GM20000 (cell line): ENCODE measurements at regions not wholly inside any gene's neighbourhood (a gene's known extent, or its start where the extent isn't known, plus 50 kb on each side); places are given as distances from the start of the nearest gene placed in this dataset.

ENCODE experiments used
- DNase-seq: peaks from one replicate; pipeline ENCODE4 v3.0.0; 2012; ENCODE audit warnings: low spot score
- CTCF ChIP-seq: IDR thresholded peaks from 2 replicates; pipeline ENCODE4 v1.5.1; 2012; ENCODE audit warnings: mild to moderate bottlenecking, control low read depth; ENCODE audit errors: extremely low read depth, missing control alignments

DNA sequence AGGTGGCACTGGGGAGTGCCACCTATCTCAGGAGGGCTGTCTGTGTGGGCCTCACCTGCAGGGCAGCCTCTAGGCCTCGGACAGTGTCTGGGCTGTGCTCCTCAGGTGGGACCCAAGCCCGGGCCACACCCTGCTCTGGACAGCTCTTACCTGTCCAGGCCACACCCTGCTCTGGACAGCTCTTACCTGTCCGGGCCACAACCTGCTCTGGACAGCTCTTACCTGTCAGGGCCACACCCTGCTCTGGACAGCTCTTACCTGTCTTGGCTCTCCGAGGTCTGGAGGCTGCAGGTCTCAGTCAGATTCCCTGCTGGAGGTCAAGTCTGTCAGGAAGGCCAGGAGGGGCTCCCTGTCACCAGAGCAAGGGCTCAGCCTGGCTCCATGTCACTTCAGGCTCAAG, 80.6 kb downstream of the LINGO1 start:
- no peak for DNase-seq
- no peak for TF ChIP-seq CTCF

GRCh38 chr15:77550301-77551251, 82.1 kb downstream of the LINGO1 start:
- no peak for DNase-seq
- TF ChIP-seq CTCF, result no peak

GRCh38 chr15:77549576-77550288, 83.0 kb downstream of the LINGO1 start:
- DNase-seq, result no peak
- no peak for TF ChIP-seq CTCF

- DNase-seq, result no peak
- TF ChIP-seq CTCF, result no peak
Observed at GRCh38 chr15:77548589-77549557, 83.8 kb downstream of the LINGO1 start.

GRCh38 chr15:77547801-77548588, 84.7 kb downstream of the LINGO1 start:
- DNase-seq, result no peak
- TF ChIP-seq CTCF, result no peak

GRCh38 chr15:77546870-77547269, 85.8 kb downstream of the LINGO1 start:
- TF ChIP-seq CTCF, result no peak
- DNase-seq, result no peak
